GM12864 (cell line): ENCODE measurements at regions not wholly inside any gene's neighbourhood (a gene's known extent, or its start where the extent isn't known, plus 50 kb on each side); places are given as distances from the start of the nearest gene placed in this dataset.

ENCODE experiments used
- DNase-seq: peaks from one replicate; pipeline ENCODE4 v3.0.0-alpha.2; 2011; ENCODE audit warnings: low read depth
- H3K4me3 ChIP-seq: 2 replicates; pipeline ENCODE4 v1.5.1; 2011; ENCODE audit warnings: mild to moderate bottlenecking, low read depth, low read length, control low read depth
- CTCF ChIP-seq: IDR thresholded peaks from 2 replicates; pipeline ENCODE4 v1.5.1; 2011; ENCODE audit warnings: low read depth, mild to moderate bottlenecking, moderate library complexity, low read length, control low read depth, inconsistent platforms; ENCODE audit errors: missing control alignments

GRCh38 chr14:96960598-96961116 lies 163.5 kb downstream of the VRK1 start:
- no peak for DNase-seq
- H3K4me3 ChIP-seq = no peak overlapping the region

DNA sequence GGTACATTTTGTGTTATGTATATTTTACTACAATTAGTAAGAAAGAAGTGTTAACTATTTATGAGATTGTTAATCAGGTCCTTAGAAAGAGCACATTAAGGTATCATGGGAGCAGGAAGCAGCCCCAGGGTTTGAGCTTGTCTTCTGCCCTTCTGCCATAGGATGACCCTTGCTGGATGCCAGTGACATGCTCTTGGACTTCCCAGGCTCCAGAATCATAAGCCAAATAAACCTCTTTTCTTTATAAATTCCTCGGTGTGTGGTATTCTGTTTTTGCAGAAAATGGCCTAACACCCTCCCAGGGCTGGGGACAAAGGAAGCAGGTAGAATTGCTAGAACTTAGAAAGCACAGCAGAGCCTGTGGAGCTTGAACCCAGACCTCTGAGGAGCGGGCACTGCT lies 164.7 kb downstream of the VRK1 start:
- DNase-seq = no peak
- no peak for TF ChIP-seq CTCF
- no peak overlapping the region for H3K4me3 ChIP-seq

More at GRCh38 chr14:96960598-96961116, 163.5 kb downstream of the VRK1 start:
- no peak for TF ChIP-seq CTCF

- peak; percentile 40 for DNase-seq
- H3K4me3 ChIP-seq = no peak overlapping the region
- no peak for TF ChIP-seq CTCF
Observed at GRCh38 chr14:96962337-96962736, 165.2 kb downstream of the VRK1 start.

- TF ChIP-seq CTCF = no peak
- no peak overlapping the region for H3K4me3 ChIP-seq
- DNase-seq = no peak
Observed at GRCh38 chr14:96964726-96965415, 167.7 kb downstream of the VRK1 start.

DNA sequence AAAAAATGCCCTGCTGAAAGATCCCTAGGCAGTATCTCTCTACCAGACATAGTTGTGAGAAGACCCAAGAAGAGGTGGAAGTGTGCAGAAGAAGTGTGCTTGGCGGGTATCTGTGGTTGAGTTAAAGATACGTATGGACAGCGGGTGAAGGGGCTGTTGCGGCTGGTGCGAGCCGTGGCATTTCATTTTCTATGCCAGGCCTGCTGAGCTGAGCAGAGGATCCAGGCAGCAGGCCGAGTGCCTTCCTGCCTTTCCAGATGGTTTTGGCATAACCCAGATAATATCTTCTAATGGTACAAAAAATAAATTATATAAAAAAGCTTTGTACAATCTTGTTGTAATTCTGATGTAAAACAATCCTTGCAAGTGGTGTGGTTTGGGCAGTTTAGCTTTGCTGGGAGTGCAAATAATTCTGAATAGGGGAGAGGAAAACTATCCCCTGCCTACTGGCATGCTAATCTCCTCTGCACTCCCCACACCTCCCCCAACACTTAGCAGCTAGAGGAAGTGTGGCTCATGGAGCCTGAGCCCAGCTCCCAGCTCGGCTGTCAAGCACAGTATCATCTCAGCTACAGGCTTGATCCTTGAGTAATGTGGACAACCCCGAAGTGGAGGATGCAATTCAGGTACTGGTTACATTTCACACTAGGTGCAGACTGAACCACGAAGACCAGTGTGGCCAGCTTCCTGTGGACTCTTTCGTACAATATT lies 168.9 kb downstream of the VRK1 start:
- TF ChIP-seq CTCF = no peak
- no peak for DNase-seq
- H3K4me3 ChIP-seq = no peak overlapping the region

- DNase-seq = no peak
- no peak for TF ChIP-seq CTCF
- no peak overlapping the region for H3K4me3 ChIP-seq
Observed at GRCh38 chr14:96975116-96975515, 177.9 kb downstream of the VRK1 start.
